ENCODE measurements at regions not wholly inside any gene's neighbourhood (a gene's known extent, or its start where the extent isn't known, plus 50 kb on each side); places are given as distances from the start of the nearest gene placed in this dataset.

DNA sequence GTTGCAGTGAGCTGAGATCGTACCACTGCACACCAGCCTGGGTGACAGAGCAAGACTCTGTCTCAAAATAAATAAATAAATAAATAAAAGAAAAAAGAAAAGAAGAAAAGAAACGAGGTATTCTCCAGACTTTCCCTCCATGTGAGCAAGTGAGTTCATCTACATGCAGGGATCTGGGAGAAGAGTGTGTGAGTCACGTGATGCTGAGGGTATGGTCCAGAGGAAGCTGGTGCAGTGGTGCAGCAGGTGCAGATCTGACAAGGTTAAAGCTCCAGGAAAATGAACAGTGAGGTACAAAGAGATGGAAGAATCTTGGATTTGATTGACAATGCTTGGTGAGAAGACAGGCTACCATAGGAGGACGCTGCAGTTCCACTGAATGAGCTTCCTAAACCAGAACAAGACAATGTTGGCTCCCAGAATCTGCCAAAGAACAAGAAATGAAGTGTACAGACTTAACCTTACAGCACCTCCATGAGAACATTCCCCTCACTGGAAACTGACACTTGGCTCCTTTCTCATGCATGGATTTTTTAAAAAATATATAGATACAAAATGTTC, 79.5 kb upstream of the BTBD3 start:
- DNase-seq, result no peak
- no peaks in the 10 kb centered on the region for H3K27me3 ChIP-seq (ENCODE audit: low read length)
- H3K9me2 ChIP-seq (replicated peaks; ENCODE audit: insufficient read depth, low read length), result no peaks in the 10 kb centered on the region
- no peaks in the 10 kb centered on the region for H4K20me1 ChIP-seq (ENCODE audit: insufficient read depth, low read depth, low read length)
- no peak overlapping the region for H2AFZ ChIP-seq (ENCODE audit: low read length)
- H3K4me3 ChIP-seq (ENCODE audit: low read length), result no peak overlapping the region
- no peaks in the 10 kb centered on the region for H3K36me3 ChIP-seq (ENCODE audit: insufficient read depth, low read length)
- no peak overlapping the region for H3K27ac ChIP-seq (ENCODE audit: low read length)
- H3K4me2 ChIP-seq (ENCODE audit: low read depth, low read length, poor library complexity, severe bottlenecking), result no peak overlapping the region
- peaks cover 25% of the 10 kb centered on the region for H3K9me3 ChIP-seq (ENCODE audit: low read length)
- no peak overlapping the region for H3K9ac ChIP-seq (ENCODE audit: low read length)
- no peaks in the 10 kb centered on the region for H3K4me1 ChIP-seq (ENCODE audit: low read length)
- no peaks in the 10 kb centered on the region for H3K79me2 ChIP-seq (ENCODE audit: low read length)

DNA sequence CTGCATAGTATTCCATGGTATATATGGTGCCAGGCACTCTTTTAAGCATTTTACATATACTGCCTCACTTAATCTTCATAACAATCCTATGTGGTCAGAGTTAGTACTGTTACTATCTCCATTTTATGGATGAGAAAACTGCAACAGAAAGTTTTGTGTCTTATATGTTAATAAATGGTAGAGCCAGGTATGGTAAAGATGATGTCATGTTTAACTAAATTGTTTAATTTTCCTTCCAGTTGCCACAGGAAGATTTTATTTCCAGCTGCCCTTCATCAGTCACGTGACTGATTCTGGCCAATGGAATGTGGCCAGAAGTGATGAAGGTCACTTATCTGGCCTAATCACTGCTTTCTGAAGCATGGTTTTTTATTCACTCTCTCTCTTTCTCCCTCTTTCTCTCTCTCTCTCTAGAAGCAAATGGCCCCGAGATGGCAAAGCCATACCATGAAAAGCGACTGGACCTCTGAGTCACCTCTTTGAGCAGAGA, 75.7 kb upstream of the BTBD3 start:
- Histone ChIP-seq H3K4me1 (ENCODE audit: low read length) (no peaks in the 10 kb centered on the region), H3K79me2 (ENCODE audit: low read length) (no peaks in the 10 kb centered on the region), H3K9me3 (ENCODE audit: low read length) (peaks cover 42% of the 10 kb centered on the region), H3K27ac (ENCODE audit: low read length) (no peak overlapping the region), H3K9me2 (replicated peaks; ENCODE audit: insufficient read depth, low read length) (no peaks in the 10 kb centered on the region), H4K20me1 (ENCODE audit: insufficient read depth, low read depth, low read length) (no peaks in the 10 kb centered on the region), H3K4me2 (ENCODE audit: low read depth, low read length, poor library complexity, severe bottlenecking) (no peak overlapping the region), H2AFZ (ENCODE audit: low read length) (no peak overlapping the region), H3K36me3 (ENCODE audit: insufficient read depth, low read length) (no peaks in the 10 kb centered on the region), H3K4me3 (ENCODE audit: low read length) (no peak overlapping the region), H3K27me3 (ENCODE audit: low read length) (no peaks in the 10 kb centered on the region), H3K9ac (ENCODE audit: low read length) (no peak overlapping the region)
- DNase-seq, result no peak

DNA sequence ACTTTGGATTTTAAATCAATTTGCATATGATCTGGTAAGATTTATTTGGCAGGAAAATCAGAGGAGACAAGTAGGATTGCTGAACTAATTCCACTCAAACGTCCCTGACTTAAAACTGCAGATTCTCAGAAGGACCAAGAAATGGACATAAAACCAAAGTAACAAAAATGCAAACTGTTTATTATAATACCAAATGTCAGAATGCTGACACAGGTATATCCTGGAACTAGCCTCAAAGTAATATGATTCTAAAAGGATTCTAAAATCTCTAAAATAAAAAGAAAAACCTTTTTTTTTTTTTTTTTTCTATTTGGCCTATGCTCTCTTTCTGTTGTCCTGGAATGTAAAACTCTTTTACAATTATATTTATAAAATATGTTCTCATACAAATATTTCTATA, 74.4 kb upstream of the BTBD3 start:
- no peak overlapping the region for H3K27ac ChIP-seq (ENCODE audit: low read length)
- H3K9me3 ChIP-seq (ENCODE audit: low read length), result peaks cover 52% of the 10 kb centered on the region

DNA sequence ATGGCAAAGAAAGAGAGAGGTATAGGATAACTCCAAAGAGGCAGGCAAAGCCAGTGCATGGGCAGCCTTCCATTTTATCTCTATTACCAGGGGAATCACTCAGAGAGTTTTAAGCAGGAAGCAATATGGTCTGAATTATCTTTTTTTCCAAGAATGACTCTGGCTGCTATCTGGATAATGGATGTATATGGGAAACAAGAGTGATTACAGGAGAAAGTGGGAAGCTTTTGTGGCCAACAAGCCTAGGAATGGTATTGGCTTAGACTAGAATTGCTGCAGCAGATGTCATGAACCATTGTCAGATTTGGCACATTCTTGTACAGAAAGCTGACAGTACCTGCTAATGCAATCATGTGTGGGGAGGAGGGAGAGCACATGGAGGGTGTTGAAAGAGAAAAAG, 73.0 kb upstream of the BTBD3 start:
- H3K27ac ChIP-seq (ENCODE audit: low read length), result no peak overlapping the region
- DNase-seq, result no peak
- no peak overlapping the region for H3K9ac ChIP-seq (ENCODE audit: low read length)
- no peak overlapping the region for H3K4me3 ChIP-seq (ENCODE audit: low read length)
- no peaks in the 10 kb centered on the region for H4K20me1 ChIP-seq (ENCODE audit: insufficient read depth, low read depth, low read length)
- no peaks in the 10 kb centered on the region for H3K9me2 ChIP-seq (replicated peaks; ENCODE audit: insufficient read depth, low read length)
- no peak overlapping the region for H3K4me2 ChIP-seq (ENCODE audit: low read depth, low read length, poor library complexity, severe bottlenecking)
- peaks cover 47% of the 10 kb centered on the region for H3K9me3 ChIP-seq (ENCODE audit: low read length)
- no peaks in the 10 kb centered on the region for H3K27me3 ChIP-seq (ENCODE audit: low read length)
- H3K36me3 ChIP-seq (ENCODE audit: insufficient read depth, low read length), result no peaks in the 10 kb centered on the region
- H3K4me1 ChIP-seq (ENCODE audit: low read length), result no peaks in the 10 kb centered on the region
- no peaks in the 10 kb centered on the region for H3K79me2 ChIP-seq (ENCODE audit: low read length)
- H2AFZ ChIP-seq (ENCODE audit: low read length), result no peak overlapping the region

More for the DNA sequence above, 74.4 kb upstream of the BTBD3 start:
- Histone ChIP-seq H3K9me2 (replicated peaks; ENCODE audit: insufficient read depth, low read length) (no peaks in the 10 kb centered on the region), H3K36me3 (ENCODE audit: insufficient read depth, low read length) (no peaks in the 10 kb centered on the region), H3K27me3 (ENCODE audit: low read length) (no peaks in the 10 kb centered on the region), H3K9ac (ENCODE audit: low read length) (no peak overlapping the region), H3K4me3 (ENCODE audit: low read length) (no peak overlapping the region), H2AFZ (ENCODE audit: low read length) (no peak overlapping the region), H4K20me1 (ENCODE audit: insufficient read depth, low read depth, low read length) (no peaks in the 10 kb centered on the region), H3K4me2 (ENCODE audit: low read depth, low read length, poor library complexity, severe bottlenecking) (no peak overlapping the region), H3K79me2 (ENCODE audit: low read length) (no peaks in the 10 kb centered on the region), H3K4me1 (ENCODE audit: low read length) (no peaks in the 10 kb centered on the region)
- no peak for DNase-seq

DNA sequence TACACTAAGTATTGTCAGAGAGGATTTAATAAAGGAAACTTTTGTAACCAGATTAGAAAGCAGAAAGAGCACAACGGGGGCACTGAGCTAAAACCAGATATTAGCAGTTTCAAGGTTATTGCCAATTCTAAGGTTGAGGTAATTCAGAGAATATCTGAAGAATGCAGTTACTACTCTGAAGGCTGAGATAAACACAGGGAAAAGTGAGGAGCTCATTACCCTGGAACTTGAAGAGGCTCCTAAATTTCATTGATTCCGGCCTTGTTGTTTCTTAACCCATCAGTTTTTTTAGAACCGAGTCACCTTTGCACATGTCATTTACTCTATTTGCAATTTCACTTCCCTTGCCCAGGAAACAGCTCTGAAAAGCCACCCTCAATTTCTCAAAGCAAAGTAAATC, 72.4 kb upstream of the BTBD3 start:
- Histone ChIP-seq H2AFZ (ENCODE audit: low read length) (no peak overlapping the region), H3K27me3 (ENCODE audit: low read length) (no peaks in the 10 kb centered on the region), H3K9me3 (ENCODE audit: low read length) (peaks cover 47% of the 10 kb centered on the region), H3K4me1 (ENCODE audit: low read length) (no peaks in the 10 kb centered on the region), H3K4me2 (ENCODE audit: low read depth, low read length, poor library complexity, severe bottlenecking) (no peak overlapping the region), H3K4me3 (ENCODE audit: low read length) (no peak overlapping the region), H4K20me1 (ENCODE audit: insufficient read depth, low read depth, low read length) (no peaks in the 10 kb centered on the region), H3K79me2 (ENCODE audit: low read length) (no peaks in the 10 kb centered on the region), H3K36me3 (ENCODE audit: insufficient read depth, low read length) (no peaks in the 10 kb centered on the region), H3K9ac (ENCODE audit: low read length) (no peak overlapping the region), H3K27ac (ENCODE audit: low read length) (no peak overlapping the region), H3K9me2 (replicated peaks; ENCODE audit: insufficient read depth, low read length) (no peaks in the 10 kb centered on the region)
- DNase-seq, result no peak

- H3K9me3 ChIP-seq (ENCODE audit: low read length), result peaks cover 44% of the 10 kb centered on the region
- H3K36me3 ChIP-seq (ENCODE audit: insufficient read depth, low read length), result no peaks in the 10 kb centered on the region
- no peaks in the 10 kb centered on the region for H3K4me1 ChIP-seq (ENCODE audit: low read length)
- H3K79me2 ChIP-seq (ENCODE audit: low read length), result no peaks in the 10 kb centered on the region
- H4K20me1 ChIP-seq (ENCODE audit: insufficient read depth, low read depth, low read length), result no peaks in the 10 kb centered on the region
- H2AFZ ChIP-seq (ENCODE audit: low read length), result no peak overlapping the region
- no peak overlapping the region for H3K4me3 ChIP-seq (ENCODE audit: low read length)
- H3K4me2 ChIP-seq (ENCODE audit: low read depth, low read length, poor library complexity, severe bottlenecking), result no peak overlapping the region
- no peak overlapping the region for H3K27ac ChIP-seq (ENCODE audit: low read length)
- H3K27me3 ChIP-seq (ENCODE audit: low read length), result no peaks in the 10 kb centered on the region
- DNase-seq, result no peak
- H3K9me2 ChIP-seq (replicated peaks; ENCODE audit: insufficient read depth, low read length), result no peaks in the 10 kb centered on the region
- no peak overlapping the region for H3K9ac ChIP-seq (ENCODE audit: low read length)
Measured at GRCh38 chr20:11846131-11846530, 71.6 kb upstream of the BTBD3 start.

GRCh38 chr20:11847827-11848226, 69.9 kb upstream of the BTBD3 start:
- Histone ChIP-seq H4K20me1 (ENCODE audit: insufficient read depth, low read depth, low read length) (no peaks in the 10 kb centered on the region), H3K4me3 (ENCODE audit: low read length) (no peak overlapping the region), H3K9ac (ENCODE audit: low read length) (no peak overlapping the region), H2AFZ (ENCODE audit: low read length) (no peak overlapping the region), H3K9me3 (ENCODE audit: low read length) (peaks cover 50% of the 10 kb centered on the region), H3K4me2 (ENCODE audit: low read depth, low read length, poor library complexity, severe bottlenecking) (no peak overlapping the region), H3K9me2 (replicated peaks; ENCODE audit: insufficient read depth, low read length) (no peaks in the 10 kb centered on the region), H3K36me3 (ENCODE audit: insufficient read depth, low read length) (no peaks in the 10 kb centered on the region), H3K27me3 (ENCODE audit: low read length) (no peaks in the 10 kb centered on the region), H3K79me2 (ENCODE audit: low read length) (no peaks in the 10 kb centered on the region), H3K4me1 (ENCODE audit: low read length) (no peaks in the 10 kb centered on the region), H3K27ac (ENCODE audit: low read length) (no peak overlapping the region)
- no peak for DNase-seq

DNA sequence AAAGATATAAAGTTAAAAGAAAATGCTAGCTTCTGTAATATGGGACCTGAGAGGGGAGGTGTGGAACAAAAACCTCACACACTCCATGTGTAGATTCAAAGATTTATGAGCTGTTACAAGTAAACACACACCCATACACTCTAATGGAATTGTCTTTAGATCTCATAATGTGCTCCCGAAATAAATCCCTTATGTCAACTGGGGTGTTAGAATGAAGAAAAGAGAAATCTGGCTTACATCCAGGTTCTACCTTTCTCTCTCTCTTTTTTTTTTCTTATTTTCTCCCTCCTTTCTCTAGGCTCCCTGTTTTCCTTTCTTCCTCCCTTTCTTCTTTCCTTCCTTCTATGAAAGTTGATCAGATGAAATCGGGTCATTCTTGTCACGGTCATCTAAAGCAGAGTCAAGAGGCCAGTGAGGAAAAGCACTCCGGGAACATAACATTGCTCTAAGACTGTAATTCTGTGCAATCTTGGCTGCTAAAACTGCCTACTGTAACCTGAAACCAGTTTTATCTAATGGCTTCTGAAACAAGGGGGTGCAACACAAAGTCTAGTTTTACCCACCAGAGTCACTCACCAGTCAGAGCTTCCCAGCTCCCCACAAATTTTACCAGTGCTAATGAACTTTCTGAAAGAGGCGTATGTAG, 68.3 kb upstream of the BTBD3 start:
- Histone ChIP-seq H3K9ac (ENCODE audit: low read length) (no peak overlapping the region), H3K4me2 (ENCODE audit: low read depth, low read length, poor library complexity, severe bottlenecking) (no peak overlapping the region)

More for the DNA sequence above, 68.3 kb upstream of the BTBD3 start:
- H3K36me3 ChIP-seq (ENCODE audit: insufficient read depth, low read length), result no peaks in the 10 kb centered on the region
- peaks cover 42% of the 10 kb centered on the region for H3K9me3 ChIP-seq (ENCODE audit: low read length)
- no peaks in the 10 kb centered on the region for H4K20me1 ChIP-seq (ENCODE audit: insufficient read depth, low read depth, low read length)
- no peaks in the 10 kb centered on the region for H3K9me2 ChIP-seq (replicated peaks; ENCODE audit: insufficient read depth, low read length)
- no peak overlapping the region for H3K4me3 ChIP-seq (ENCODE audit: low read length)
- DNase-seq, result no peak
- H2AFZ ChIP-seq (ENCODE audit: low read length), result no peak overlapping the region
- no peaks in the 10 kb centered on the region for H3K4me1 ChIP-seq (ENCODE audit: low read length)
- no peaks in the 10 kb centered on the region for H3K79me2 ChIP-seq (ENCODE audit: low read length)
- H3K27ac ChIP-seq (ENCODE audit: low read length), result no peak overlapping the region
- no peaks in the 10 kb centered on the region for H3K27me3 ChIP-seq (ENCODE audit: low read length)
